ENCODE measurements at regions not wholly inside any gene's neighbourhood (a gene's known extent, or its start where the extent isn't known, plus 50 kb on each side); places are given as distances from the start of the nearest gene placed in this dataset.

- 79 to 87% (median 83%) methylated on average over 12 of the region's 12 CpGs for WGBS, 4 donors
Observed at GRCh38 chr1:229139331-229140118, 131.4 kb upstream of the RAB4A start.

DNA sequence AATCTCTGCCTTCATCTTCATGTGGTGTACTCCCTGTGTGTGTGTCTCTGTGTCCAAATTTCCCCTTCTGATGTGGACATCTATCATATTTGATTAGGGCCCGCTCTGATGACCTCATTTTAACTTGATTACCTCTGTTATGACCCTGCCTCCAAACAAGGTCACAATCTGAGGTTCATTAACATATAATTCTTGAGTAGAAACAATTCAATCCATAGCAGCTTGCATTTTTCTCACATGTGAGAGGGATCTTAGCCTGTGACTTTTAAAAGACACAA is 130.9 kb upstream of the RAB4A start:
- intact Hi-C loops (cut with DNase I): no loop called here
- TF ChIP-seq CTCF (IDR thresholded peaks at IDR 0.05) (no peak), POLR2A (IDR thresholded peaks at IDR 0.05) (no peak)
- Histone ChIP-seq H3K27me3 (peaks cover 0 to 4% (median 0%) of the 10 kb centered on the region in 9 donors), H3K36me3 (no peaks in the 10 kb centered on the region), H3K27ac (no peak overlapping the region), H3K9me3 (peaks cover 0 to 5% (median 0%) of the 10 kb centered on the region in 12 donors), H3K4me3 (no peak overlapping the region), H3K4me1 (peaks cover 0 to 20% (median 0%) of the 10 kb centered on the region in 12 donors)
- whole genome bisulfite sequencing, 4 donors: 79 to 95% (median 93%) methylated on average over 1 of the region's 1 CpG
- DNase-seq (no peak), ATAC-seq (no peak)

More at GRCh38 chr1:229139331-229140118, 131.4 kb upstream of the RAB4A start:
- H3K9me3 ChIP-seq: peaks cover 0 to 10% (median 0%) of the 10 kb centered on the region in 12 donors
- H3K27ac ChIP-seq: no peak overlapping the region
- no peak for ATAC-seq
- DNase-seq: no peak
- H3K4me3 ChIP-seq: no peak overlapping the region
- H3K36me3 ChIP-seq: no peaks in the 10 kb centered on the region
- peaks cover 0 to 20% (median 0%) of the 10 kb centered on the region in 12 donors for H3K4me1 ChIP-seq
- no peak for TF ChIP-seq POLR2A (IDR thresholded peaks at IDR 0.05)
- TF ChIP-seq CTCF (IDR thresholded peaks at IDR 0.05): no peak
- peaks cover 0 to 4% (median 0%) of the 10 kb centered on the region in 9 donors for H3K27me3 ChIP-seq
- intact Hi-C loops (cut with DNase I): no loop called here

DNA sequence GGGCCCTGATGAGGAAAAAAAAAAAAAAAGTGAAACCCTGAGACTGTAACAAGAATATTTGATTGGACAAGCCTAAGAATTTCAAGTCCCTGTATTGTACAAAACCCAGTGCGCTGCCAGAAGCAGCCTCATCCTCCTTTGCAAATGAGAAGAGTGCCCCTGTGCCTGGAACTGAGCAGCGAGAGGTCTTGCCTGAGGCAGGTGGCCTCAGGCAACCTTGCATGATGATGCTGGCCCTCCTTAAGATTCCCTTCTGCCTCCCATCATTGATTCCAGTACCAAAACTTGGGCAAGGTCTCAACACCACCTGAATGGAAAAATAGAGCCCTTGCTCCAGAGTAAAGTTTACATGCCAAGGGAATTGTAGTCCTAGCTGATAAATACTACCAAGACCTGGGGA is 129.6 kb upstream of the RAB4A start:
- Histone ChIP-seq H3K4me1 (peaks cover 0 to 20% (median 0%) of the 10 kb centered on the region in 12 donors), H3K36me3 (no peaks in the 10 kb centered on the region), H3K9me3 (no peaks in the 10 kb centered on the region), H3K27ac (no peak overlapping the region), H3K4me3 (no peak overlapping the region), H3K27me3 (peaks cover 0 to 16% (median 2%) of the 10 kb centered on the region in 9 donors)
- DNase-seq: no peak
- intact Hi-C loops (cut with DNase I): no loop called here
- no peak for ATAC-seq
- WGBS, 4 donors: 92 to 100% (median 95%) methylated on average over 2 of the region's 2 CpGs
- no peak for TF ChIP-seq POLR2A (IDR thresholded peaks at IDR 0.05)
- TF ChIP-seq CTCF (IDR thresholded peaks at IDR 0.05): no peak

- H3K4me3 ChIP-seq: no peak overlapping the region
- peaks cover 0 to 22% (median 7%) of the 10 kb centered on the region in 9 donors for H3K27me3 ChIP-seq
- H3K4me1 ChIP-seq: peaks cover 0 to 16% (median 0%) of the 10 kb centered on the region in 12 donors
- DNase-seq (no peak), ATAC-seq (no peak)
- WGBS, 4 donors: 82 to 85% (median 83%) methylated on average over 5 of the region's 5 CpGs
- H3K27ac ChIP-seq: no peak overlapping the region
- no peaks in the 10 kb centered on the region for H3K36me3 ChIP-seq
- H3K9me3 ChIP-seq: no peaks in the 10 kb centered on the region
- TF ChIP-seq CTCF (IDR thresholded peaks at IDR 0.05) (no peak), POLR2A (IDR thresholded peaks at IDR 0.05) (no peak)
- intact Hi-C loops (cut with DNase I): no loop called here
Observed at GRCh38 chr1:229141689-229142377, 129.1 kb upstream of the RAB4A start.
